Amygdala (tissue), 56 donors: ENCODE measurements at regions not wholly inside any gene's neighbourhood (a gene's known extent, or its start where the extent isn't known, plus 50 kb on each side); places are given as distances from the start of the nearest gene placed in this dataset.

Source experiments
- DNase-seq, 56 donors: peaks; one replicate each; lab custom pipeline; 2025; lab: John Stamatoyannopoulos, UW

DNA sequence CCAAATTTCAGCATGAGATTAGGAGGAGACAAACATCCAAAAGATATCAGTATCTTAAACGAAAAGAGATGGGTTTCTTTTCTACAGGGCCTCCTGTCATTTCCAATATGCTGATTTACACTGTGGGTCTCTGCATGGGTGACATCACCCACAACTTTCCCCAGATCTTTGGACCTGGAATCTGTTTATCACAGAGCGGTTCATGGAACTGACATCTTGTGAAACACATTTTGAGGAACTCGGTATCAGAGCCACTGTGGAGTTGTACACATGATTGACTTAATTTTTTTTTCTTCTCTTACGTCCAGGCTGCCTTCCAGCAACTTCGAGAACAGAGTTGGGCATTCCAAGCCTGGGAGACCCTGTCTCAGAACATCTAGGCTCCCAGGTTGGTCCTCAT lies 80.2 kb upstream of the SERP2 start:
- DNase-seq, result no peak

GRCh38 chr13:44293908-44294735 lies 79.5 kb upstream of the SERP2 start:
- DNase-seq, result no peak

GRCh38 chr13:44294876-44295275 lies 78.7 kb upstream of the SERP2 start:
- no peak for DNase-seq

DNA sequence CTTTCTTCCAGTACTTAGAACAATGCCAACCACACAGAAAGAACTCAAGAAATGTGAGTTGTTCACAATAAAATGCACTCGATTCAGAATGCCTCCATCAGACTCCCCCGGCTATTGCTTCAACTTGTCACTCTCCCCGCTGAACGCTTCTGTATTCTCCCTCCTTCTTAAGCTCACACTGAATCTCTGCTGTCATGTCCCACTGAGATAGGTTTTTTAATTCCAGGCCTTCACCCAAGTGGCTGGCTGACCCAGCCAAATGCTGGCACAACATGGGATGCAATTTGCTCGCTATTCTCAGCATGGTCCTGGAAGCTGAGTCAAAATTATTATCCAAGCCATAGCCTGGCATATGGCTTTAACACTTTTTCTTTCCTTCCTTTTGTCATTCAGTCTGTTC lies 76.8 kb upstream of the SERP2 start:
- DNase-seq, result peak in 3 of 56 donors; percentile 19 to 38 (median 28)

DNA sequence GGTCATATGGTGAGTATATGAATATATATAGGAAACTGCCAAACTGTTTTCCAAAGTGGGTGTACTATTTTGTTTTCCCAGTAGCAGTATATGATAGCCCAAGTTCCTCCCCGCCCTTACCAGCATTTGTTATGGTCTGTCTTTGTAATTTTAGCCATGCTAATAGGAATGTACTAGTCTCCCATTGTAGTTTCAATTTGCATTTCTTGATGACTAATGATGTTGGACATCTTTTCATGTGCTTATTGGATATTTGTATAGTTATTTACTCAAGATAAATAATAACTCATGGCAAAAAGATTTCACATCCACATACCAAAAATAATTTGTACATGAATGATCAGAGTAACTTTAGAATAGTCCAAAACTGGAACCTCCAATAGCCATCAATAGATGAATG lies 75.3 kb upstream of the SERP2 start:
- no peak for DNase-seq

GRCh38 chr13:44299152-44299943 lies 74.3 kb upstream of the SERP2 start:
- no peak for DNase-seq

- DNase-seq, result no peak
Measured at GRCh38 chr13:44300895-44301638, 72.6 kb upstream of the SERP2 start.

DNA sequence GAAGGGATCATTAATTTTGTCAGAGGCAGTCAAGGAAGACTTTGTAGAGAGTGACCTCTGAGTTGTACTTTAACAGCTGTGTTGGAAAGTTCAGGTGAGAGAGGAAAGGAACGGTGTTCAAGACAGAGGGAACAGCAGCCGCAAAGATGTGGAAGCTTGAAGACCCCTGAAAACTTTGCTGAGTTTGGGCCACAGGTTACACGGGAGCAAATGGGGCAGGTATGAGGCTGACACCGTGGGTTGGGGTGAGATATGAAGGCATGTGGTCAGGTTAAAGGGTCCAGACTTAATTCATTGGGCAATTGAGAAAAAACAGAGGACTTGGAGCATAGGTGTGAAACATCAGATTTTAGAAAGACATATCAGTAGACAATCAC lies 72.0 kb upstream of the SERP2 start:
- no peak for DNase-seq

GRCh38 chr13:44302233-44302632 lies 71.4 kb upstream of the SERP2 start:
- DNase-seq, result no peak

DNA sequence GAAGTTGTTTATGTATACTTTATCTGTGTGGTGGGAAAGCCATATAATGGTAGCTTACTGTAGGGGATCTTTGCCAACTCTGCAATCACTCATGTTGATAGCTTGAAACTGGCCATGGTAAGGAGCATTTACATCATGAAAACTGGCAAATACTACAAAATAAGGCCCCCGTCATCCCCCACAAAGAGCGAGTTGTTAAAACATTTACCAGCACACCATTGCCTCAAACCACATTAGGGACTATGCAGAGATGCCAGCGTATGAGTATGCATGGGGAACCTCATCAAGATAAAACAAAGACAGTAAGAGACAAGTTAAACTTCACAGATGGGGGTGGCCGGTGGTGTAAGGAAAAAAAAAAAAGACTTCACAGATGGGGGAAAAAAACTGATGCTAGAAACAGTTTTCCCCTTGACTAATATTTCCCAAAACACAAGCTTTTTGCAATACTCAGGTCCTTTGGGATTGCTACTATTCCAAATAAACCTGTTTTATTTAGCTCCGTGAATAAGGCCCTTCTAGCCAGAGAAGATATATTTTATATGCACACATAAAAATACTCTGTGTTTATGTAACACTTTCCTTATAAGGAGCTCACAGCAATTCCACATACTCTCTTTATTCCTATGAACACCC lies 70.6 kb upstream of the SERP2 start:
- no peak for DNase-seq

- DNase-seq, result peak in 1 of 56 donors; percentile 6
Measured at GRCh38 chr13:44303681-44304432, 69.8 kb upstream of the SERP2 start.

- DNase-seq, result no peak
Measured at GRCh38 chr13:44304433-44304725, 69.2 kb upstream of the SERP2 start.

GRCh38 chr13:44305286-44305685 lies 68.3 kb upstream of the SERP2 start:
- DNase-seq, result no peak

DNA sequence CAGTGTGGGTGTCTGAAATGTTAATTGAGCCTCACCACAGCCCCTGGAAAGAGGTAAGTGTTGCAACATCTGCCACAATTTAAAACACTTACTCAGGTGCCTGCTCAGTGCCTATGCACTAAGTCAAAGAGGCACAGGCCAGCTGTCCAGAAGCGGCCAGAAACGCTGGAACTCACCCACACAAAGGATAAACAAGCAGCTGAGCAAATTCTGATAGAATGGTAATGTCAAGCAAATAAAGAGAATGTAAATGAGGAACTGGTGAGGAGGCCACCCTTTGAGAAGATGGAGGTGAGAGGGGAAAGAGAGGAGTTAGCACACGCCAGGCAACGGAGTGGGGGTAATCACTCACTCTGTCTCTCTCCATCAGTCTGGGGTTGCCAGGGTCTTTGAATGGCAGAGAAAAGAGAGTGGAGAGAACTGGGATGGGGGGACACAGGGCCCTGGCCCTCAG lies 67.7 kb upstream of the SERP2 start:
- peak in 1 of 56 donors; percentile 4 for DNase-seq

DNA sequence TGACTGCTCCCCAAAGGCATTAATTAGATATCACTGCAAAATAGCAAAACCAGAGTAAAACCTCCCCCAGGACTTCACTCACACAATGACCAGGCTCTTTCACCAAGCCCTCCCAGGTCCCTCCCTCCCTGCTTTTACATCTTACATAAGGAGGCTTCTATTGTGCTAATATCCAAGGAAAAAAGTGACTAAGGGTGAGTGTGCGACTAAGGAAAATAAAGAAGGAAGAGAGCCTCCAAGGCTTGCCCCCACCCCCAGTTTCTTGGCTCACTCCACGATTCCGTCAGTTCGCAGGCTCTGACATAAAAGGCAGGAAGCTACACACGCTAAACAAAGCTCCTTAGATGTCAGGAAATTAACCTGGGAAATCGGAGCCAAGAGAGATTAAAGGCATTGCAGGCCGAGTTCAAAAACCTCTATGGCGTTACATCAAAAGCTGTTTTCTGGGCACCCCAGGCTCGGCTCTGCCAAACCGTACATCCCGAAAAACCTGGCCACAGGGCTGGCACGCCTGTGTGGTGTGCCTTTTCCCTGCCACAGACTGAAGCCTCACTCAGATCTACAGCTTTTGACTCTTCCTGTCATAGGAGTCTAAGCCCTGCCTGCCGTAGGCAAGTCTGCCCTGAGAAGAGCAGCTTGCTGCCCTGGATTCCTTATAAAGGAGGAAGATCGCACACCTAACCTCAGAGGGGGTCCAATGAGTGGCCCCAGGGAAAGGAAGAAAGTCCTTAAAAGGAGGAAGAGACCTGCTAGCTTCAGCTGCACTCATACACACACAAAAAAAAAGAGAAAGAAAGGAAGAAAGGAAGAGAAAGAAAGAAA lies 67.0 kb upstream of the SERP2 start:
- peak in 13 of 56 donors; percentile 5 to 46 (median 23) for DNase-seq

GRCh38 chr13:44307255-44307654 lies 66.4 kb upstream of the SERP2 start:
- DNase-seq, result no peak

DNA sequence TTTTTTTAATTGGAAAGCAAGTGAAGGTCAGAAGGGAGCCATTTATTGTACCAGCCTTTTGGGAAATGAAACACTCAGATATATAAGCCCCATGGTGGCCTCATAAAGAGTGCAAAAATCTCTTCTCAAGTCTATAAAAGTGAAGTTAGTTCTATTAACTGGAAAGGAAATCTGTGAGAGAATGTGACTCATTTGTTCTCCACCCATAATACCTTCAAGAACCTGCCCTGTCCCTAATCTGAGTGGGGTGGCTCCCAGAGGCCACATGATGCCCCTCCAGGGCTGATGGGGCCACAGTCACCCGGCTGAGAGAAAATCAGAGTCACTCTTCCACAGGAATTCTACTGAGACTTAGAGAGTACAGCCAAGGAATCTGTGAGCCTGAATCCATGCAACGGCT lies 65.8 kb upstream of the SERP2 start:
- DNase-seq, result no peak

GRCh38 chr13:44308352-44308751 lies 65.3 kb upstream of the SERP2 start:
- DNase-seq, result no peak
